ENCODE measurements at regions not wholly inside any gene's neighbourhood (a gene's known extent, or its start where the extent isn't known, plus 50 kb on each side); places are given as distances from the start of the nearest gene placed in this dataset.

DNA sequence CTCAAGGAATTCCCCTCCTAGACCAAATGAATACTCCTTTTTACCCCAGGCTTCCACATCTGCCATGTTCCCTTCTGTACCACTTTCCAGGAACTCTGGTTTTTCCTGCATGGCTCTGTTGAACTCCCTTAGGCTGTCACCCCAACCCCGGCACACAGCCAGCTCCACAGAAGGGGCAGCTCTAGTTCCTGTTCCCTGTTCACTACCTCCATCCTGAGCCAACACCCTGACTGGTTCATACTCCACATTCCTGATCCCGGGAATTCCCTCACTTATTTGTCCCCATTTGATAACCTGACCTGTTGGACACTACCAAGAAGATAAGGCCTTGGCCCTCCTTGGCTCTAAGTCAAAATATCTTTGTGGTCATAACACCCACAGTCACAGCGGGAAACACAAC lies 280.9 kb upstream of the RAB6C start:
- no peaks in the 10 kb centered on the region for H3K9me2 ChIP-seq (replicated peaks; ENCODE audit: insufficient read depth, low read length)
- H3F3A ChIP-seq (ENCODE audit: insufficient read depth) = no peaks in the 10 kb centered on the region
- H3K9ac ChIP-seq (ENCODE audit: low read length) = no peak overlapping the region
- no peak for TF ChIP-seq CTCF (IDR thresholded peaks at IDR 0.05; ENCODE audit: insufficient read depth, low read length, poor library complexity, severe bottlenecking)
- no peak for TF ChIP-seq EZH2phosphoT487 (conservative IDR thresholded peaks at IDR 0.05; ENCODE audit: low read length)
- no peak overlapping the region for H3K27ac ChIP-seq (ENCODE audit: low read depth, low read length)
- no peaks in the 10 kb centered on the region for H3K36me3 ChIP-seq (ENCODE audit: low read length)
- H3K4me3 ChIP-seq (ENCODE audit: insufficient read depth, low read length, poor library complexity, severe bottlenecking) = no peak overlapping the region
- no peaks in the 10 kb centered on the region for H3K9me3 ChIP-seq (ENCODE audit: insufficient read depth, low read length)
- H3K79me2 ChIP-seq (ENCODE audit: insufficient read depth, low read length) = no peaks in the 10 kb centered on the region
- H2AFZ ChIP-seq (ENCODE audit: low read depth, low read length, severe bottlenecking) = no peak overlapping the region
- no peaks in the 10 kb centered on the region for H3K27me3 ChIP-seq (ENCODE audit: low read length)
- H4K20me1 ChIP-seq (ENCODE audit: low read depth, low read length) = no peaks in the 10 kb centered on the region
- no peak overlapping the region for H3K4me2 ChIP-seq (ENCODE audit: low read depth, low read length, poor library complexity, severe bottlenecking)

- Histone ChIP-seq H2AFZ (ENCODE audit: low read depth, low read length, severe bottlenecking) (no peak overlapping the region), H3K27me3 (ENCODE audit: low read length) (no peaks in the 10 kb centered on the region), H3K36me3 (ENCODE audit: low read length) (no peaks in the 10 kb centered on the region), H3K4me3 (ENCODE audit: insufficient read depth, low read length, poor library complexity, severe bottlenecking) (no peak overlapping the region), H3K9ac (ENCODE audit: low read length) (no peak overlapping the region), H3K79me2 (ENCODE audit: insufficient read depth, low read length) (no peaks in the 10 kb centered on the region), H3K9me3 (ENCODE audit: insufficient read depth, low read length) (no peaks in the 10 kb centered on the region), H4K20me1 (ENCODE audit: low read depth, low read length) (no peaks in the 10 kb centered on the region), H3F3A (ENCODE audit: insufficient read depth) (no peaks in the 10 kb centered on the region), H3K9me2 (replicated peaks; ENCODE audit: insufficient read depth, low read length) (no peaks in the 10 kb centered on the region), H3K4me2 (ENCODE audit: low read depth, low read length, poor library complexity, severe bottlenecking) (no peak overlapping the region), H3K27ac (ENCODE audit: low read depth, low read length) (no peak overlapping the region)
- TF ChIP-seq EZH2phosphoT487 (conservative IDR thresholded peaks at IDR 0.05; ENCODE audit: low read length) (no peak), CTCF (IDR thresholded peaks at IDR 0.05; ENCODE audit: insufficient read depth, low read length, poor library complexity, severe bottlenecking) (no peak)
These were observed 279.5 kb upstream of the RAB6C start for GRCh38 chr2:129699781-129700573.

- Histone ChIP-seq H3K4me2 (ENCODE audit: low read depth, low read length, poor library complexity, severe bottlenecking) (no peak overlapping the region), H3K9ac (ENCODE audit: low read length) (no peak overlapping the region), H3K27ac (ENCODE audit: low read depth, low read length) (no peak overlapping the region), H3K27me3 (ENCODE audit: low read length) (no peaks in the 10 kb centered on the region), H3K9me2 (replicated peaks; ENCODE audit: insufficient read depth, low read length) (no peaks in the 10 kb centered on the region), H3K9me3 (ENCODE audit: insufficient read depth, low read length) (no peaks in the 10 kb centered on the region), H4K20me1 (ENCODE audit: low read depth, low read length) (no peaks in the 10 kb centered on the region), H3K79me2 (ENCODE audit: insufficient read depth, low read length) (no peaks in the 10 kb centered on the region), H2AFZ (ENCODE audit: low read depth, low read length, severe bottlenecking) (no peak overlapping the region), H3F3A (ENCODE audit: insufficient read depth) (no peaks in the 10 kb centered on the region), H3K36me3 (ENCODE audit: low read length) (no peaks in the 10 kb centered on the region), H3K4me3 (ENCODE audit: insufficient read depth, low read length, poor library complexity, severe bottlenecking) (no peak overlapping the region)
- TF ChIP-seq CTCF (IDR thresholded peaks at IDR 0.05; ENCODE audit: insufficient read depth, low read length, poor library complexity, severe bottlenecking) = no peak
- no peak for TF ChIP-seq EZH2phosphoT487 (conservative IDR thresholded peaks at IDR 0.05; ENCODE audit: low read length)
These were observed 276.9 kb upstream of the RAB6C start for GRCh38 chr2:129702416-129703176.
